A549 (cell line): ENCODE measurements at regions not wholly inside any gene's neighbourhood (a gene's known extent, or its start where the extent isn't known, plus 50 kb on each side); places are given as distances from the start of the nearest gene placed in this dataset.

ENCODE experiments used
- ATAC-seq, 2 experiments: fragments of 200-7000 bp in 1 of 2; fragments of >200 bp in 1 of 2; cut with Nextera tagmentation in 1 of 2; cut with Tn5 transposase in 1 of 2; 3 replicates each; pipeline versions ENCODE4 v1.8.0 to v1.9.1; 2018 to 2020; ENCODE audit warnings: mild to moderate bottlenecking in 1 of 2, moderate library complexity in 1 of 2
- CTCF ChIA-PET: fragments of 300-600 bp; sonication (Branson Sonifier 250); formaldehyde crosslinking; extraction: SDS; loops from one replicate; lab custom pipeline; 2021; ENCODE audit warnings: antibody characterized with exemption, inconsistent platforms; lab: Yijun Ruan, JAX
- POLR2A ChIA-PET: fragments of 350-600 bp; formaldehyde crosslinking; extraction: SDS; loops from one replicate; lab custom pipeline; 2021; ENCODE audit warnings: antibody characterized with exemption, inconsistent platforms; lab: Yijun Ruan, JAX
- DNase-seq, 2 experiments: peaks; one replicate each; pipeline versions ENCODE4 v3.0.0 to v3.0.0-alpha.2; 2011 to 2016; ENCODE audit warnings: low read depth in 1 of 2, low spot score in 1 of 2
- FAIRE-seq: peaks from 2 replicates; lab custom pipeline; 2011; peaks lifted over from hg19 to GRCh38; lab: Jason Lieb, UNC
- H3K27ac ChIP-seq, 2 experiments: fragments of >200 bp; sonication (Bioruptor Twin); formaldehyde crosslinking; 3 replicates each; pipeline ENCODE4 v1.5.1; 2016 to 2017
- H3K4me1 ChIP-seq: fragments of >200 bp; sonication (Bioruptor Twin); formaldehyde crosslinking; 3 replicates; pipeline ENCODE4 v1.6.1; 2016
- H3K4me2 ChIP-seq: fragments of >200 bp; sonication (Bioruptor Twin); formaldehyde crosslinking; 3 replicates; pipeline ENCODE4 v1.6.1; 2016
- H3K4me3 ChIP-seq: fragments of >200 bp; sonication (Bioruptor Twin); formaldehyde crosslinking; 3 replicates; pipeline ENCODE4 v1.5.1; 2016
- H3K9me3 ChIP-seq: fragments of >200 bp; sonication (Bioruptor Twin); formaldehyde crosslinking; 3 replicates; pipeline ENCODE4 v1.6.1; 2016
- CBX8 ChIP-seq: fragments of 200-600 bp; sonication (generic); IDR thresholded peaks from 2 replicates; pipeline ENCODE4 v1.6.1; 2016
- CEBPB ChIP-seq, 2 experiments: fragments of >200 bp in 1 of 2; sonication (Bioruptor Twin) in 1 of 2; formaldehyde crosslinking in 1 of 2; IDR thresholded peaks; 2 replicates each; pipeline ENCODE4 v1.6.1; 2012 to 2016
- CHD2 ChIP-seq: fragments of 150-350 bp; IDR thresholded peaks from 2 replicates; pipeline ENCODE4 v1.6.1; 2014; ENCODE audit warnings: low read length; ENCODE audit not compliant: partially characterized antibody
- CTCF ChIP-seq: fragments of >200 bp; sonication (Bioruptor Twin); formaldehyde crosslinking; IDR thresholded peaks from 3 replicates; pipeline ENCODE4 v1.5.1; 2016
- EHMT2 ChIP-seq: fragments of 200-600 bp; sonication (generic); IDR thresholded peaks from 2 replicates; pipeline ENCODE4 v1.6.1; 2016; ENCODE audit warnings: antibody characterized with exemption, low read depth, mild to moderate bottlenecking, moderate library complexity
- ELK1 ChIP-seq: fragments of 150-350 bp; IDR thresholded peaks from 2 replicates; pipeline ENCODE4 v1.6.1; 2014; ENCODE audit warnings: low read depth, mild to moderate bottlenecking, low read length
- EP300 ChIP-seq, 2 experiments: fragments of >200 bp; sonication (Bioruptor Twin); formaldehyde crosslinking; IDR thresholded peaks; 2 replicates in 1 of 2; 3 replicates in 1 of 2; pipeline ENCODE4 v1.6.1; 2016 to 2017
- ESRRA ChIP-seq: fragments of 150-350 bp; IDR thresholded peaks from 2 replicates; pipeline ENCODE4 v1.6.1; 2014; ENCODE audit warnings: mild to moderate bottlenecking, low read length, borderline replicate concordance
- FOSL2 ChIP-seq, 2 experiments: fragments of 450-650 bp in 1 of 2; fragments of >200 bp in 1 of 2; sonication (Bioruptor Twin) in 1 of 2; formaldehyde crosslinking; IDR thresholded peaks; 2 replicates each; pipeline versions ENCODE4 v1.5.0 to v1.6.1; 2016 to 2020; ENCODE audit warnings: mild to moderate bottlenecking in 1 of 2, moderate library complexity in 1 of 2
- HEYL ChIP-seq: fragments of 250-450 bp; sonication (Bioruptor Pico); IDR thresholded peaks from 2 replicates; pipeline ENCODE4 v1.8.0; 2021; ENCODE audit warnings: mild to moderate bottlenecking, moderate library complexity
- HOXA7 ChIP-seq: fragments of 250-450 bp; sonication (Bioruptor Pico); IDR thresholded peaks from 2 replicates; pipeline ENCODE4 v1.5.0; 2020; ENCODE audit warnings: mild to moderate bottlenecking, moderate library complexity
- HOXB5 ChIP-seq: fragments of 250-450 bp; sonication (Bioruptor Pico); IDR thresholded peaks from 2 replicates; pipeline ENCODE4 v1.5.0; 2020; ENCODE audit warnings: mild to moderate bottlenecking, moderate library complexity
- JUN ChIP-seq, 2 experiments: fragments of >200 bp; sonication (Bioruptor Twin); formaldehyde crosslinking; IDR thresholded peaks; 2 replicates in 1 of 2; 3 replicates in 1 of 2; pipeline ENCODE4 v1.6.1; 2016 to 2017
- KDM5A ChIP-seq: fragments of 200-600 bp; sonication (generic); IDR thresholded peaks from 2 replicates; pipeline ENCODE4 v1.6.1; 2016; ENCODE audit warnings: antibody characterized with exemption, mild to moderate bottlenecking
- MAZ ChIP-seq: fragments of 150-350 bp; IDR thresholded peaks from 2 replicates; pipeline ENCODE4 v1.6.1; 2014; ENCODE audit warnings: antibody characterized with exemption, low read depth, low read length, borderline replicate concordance
- MYC ChIP-seq: IDR thresholded peaks from 2 replicates; pipeline ENCODE4 v1.6.1; 2012; ENCODE audit warnings: mild to moderate bottlenecking, inconsistent platforms, low read length, improper control_type of control experiment, borderline replicate concordance
- NPAS2 ChIP-seq: fragments of 250-450 bp; sonication (Bioruptor Pico); IDR thresholded peaks from 2 replicates; pipeline ENCODE4 v1.8.0; 2022; ENCODE audit warnings: mild to moderate bottlenecking, moderate library complexity, borderline replicate concordance
- PBX3 ChIP-seq: IDR thresholded peaks from 2 replicates; pipeline ENCODE4 v1.6.1; 2012
- PHF8 ChIP-seq: fragments of 200-600 bp; sonication (generic); IDR thresholded peaks from 2 replicates; pipeline ENCODE4 v1.6.1; 2016; ENCODE audit warnings: low read depth, mild to moderate bottlenecking, antibody characterized with exemption, moderate library complexity, borderline replicate concordance
- RAD21 ChIP-seq, 2 experiments: fragments of >200 bp in 1 of 2; sonication (Bioruptor Twin) in 1 of 2; formaldehyde crosslinking in 1 of 2; IDR thresholded peaks in 1 of 2; conservative IDR thresholded peaks in 1 of 2; 2 replicates in 1 of 2; 3 replicates in 1 of 2; pipeline ENCODE4 v1.6.1; 2012 to 2018; ENCODE audit warnings: inconsistent platforms in 1 of 2
- RARB ChIP-seq: fragments of 250-450 bp; sonication (Bioruptor Pico); IDR thresholded peaks from 2 replicates; pipeline ENCODE4 v1.8.0; 2021; ENCODE audit warnings: mild to moderate bottlenecking, moderate library complexity
- RCOR1 ChIP-seq: fragments of 150-350 bp; IDR thresholded peaks from 2 replicates; pipeline ENCODE4 v1.6.1; 2014; ENCODE audit warnings: antibody characterized with exemption, low read length, low read depth
- RFX5 ChIP-seq: fragments of 450-650 bp; IDR thresholded peaks from 2 replicates; pipeline ENCODE4 v1.7.1; 2014; ENCODE audit warnings: antibody characterized with exemption, mild to moderate bottlenecking, moderate library complexity
- SREBF2 ChIP-seq: fragments of 450-650 bp; IDR thresholded peaks from 2 replicates; pipeline ENCODE4 v1.6.1; 2014; ENCODE audit warnings: mild to moderate bottlenecking, moderate library complexity
- TFCP2L1 ChIP-seq: fragments of 250-450 bp; sonication (Bioruptor Pico); IDR thresholded peaks from 2 replicates; pipeline ENCODE4 v1.5.0; 2021; ENCODE audit warnings: mild to moderate bottlenecking
- ZNF302 ChIP-seq: fragments of 250-450 bp; sonication (Bioruptor Pico); IDR thresholded peaks from 2 replicates; pipeline ENCODE4 v1.9.0; 2021; ENCODE audit warnings: inconsistent platforms, mild to moderate bottlenecking, moderate library complexity
- ZSCAN20 ChIP-seq: fragments of 250-450 bp; sonication (Bioruptor Pico); IDR thresholded peaks from 2 replicates; pipeline ENCODE4 v1.8.0; 2022; ENCODE audit warnings: mild to moderate bottlenecking, moderate library complexity
- WGBS: methylation state at CpG from one replicate; pipeline ENCODE4 v1.1.6; 2017; ENCODE audit errors: missing lambda C conversion rate; 5-methylcytosine and 5-hydroxymethylcytosine counted together
- TF ChIP-seq, protein P1 (sequence below): IDR thresholded peaks from 2 replicates; pipeline ENCODE4 v1.6.1; 2012; ENCODE audit warnings: low read depth, borderline replicate concordance
- TF ChIP-seq, protein P2 (sequence below): IDR thresholded peaks from 2 replicates; pipeline ENCODE4 v1.6.1; 2012

GRCh38 chr17:5942687-5943086, 127.5 kb upstream of the WSCD1 start:
- no peak overlapping the region for H3K4me3 ChIP-seq
- CTCF ChIA-PET: interaction anchor here (0.9 to 1.8 kb wide), 2 partner anchors 15 to 127 kb away, joined by 4 read pairs; no protein-coding TSS in a partner anchor
- H3K4me1 ChIP-seq: no peaks in the 10 kb centered on the region
- H3K27ac ChIP-seq: no peak overlapping the region
- H3K9me3 ChIP-seq: 0 out of 3 replicates have a peak, but pooled peaks cover 2% of the 10 kb centered on the region
- FAIRE-seq (no peak), ATAC-seq (no peak), DNase-seq (no peak)
- TF ChIP-seq CEBPB (IDR thresholded peaks at IDR 0.05) (no peak), CHD2 (no peak), ZSCAN20 (no peak), KDM5A (no peak), RCOR1 (no peak), RARB (CRISPR knock-in tag) (no peak), HOXB5 (no peak), PHF8 (no peak), ESRRA (no peak), NPAS2 (CRISPR knock-in tag) (no peak), HEYL (no peak), ZNF302 (CRISPR knock-in tag) (no peak), SREBF2 (no peak), EP300 (IDR thresholded peaks at IDR 0.05) (no peak)
- TF ChIP-seq, protein P1, sequence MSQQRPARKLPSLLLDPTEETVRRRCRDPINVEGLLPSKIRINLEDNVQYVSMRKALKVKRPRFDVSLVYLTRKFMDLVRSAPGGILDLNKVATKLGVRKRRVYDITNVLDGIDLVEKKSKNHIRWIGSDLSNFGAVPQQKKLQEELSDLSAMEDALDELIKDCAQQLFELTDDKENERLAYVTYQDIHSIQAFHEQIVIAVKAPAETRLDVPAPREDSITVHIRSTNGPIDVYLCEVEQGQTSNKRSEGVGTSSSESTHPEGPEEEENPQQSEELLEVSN: no peak
- TF ChIP-seq, protein P2, sequence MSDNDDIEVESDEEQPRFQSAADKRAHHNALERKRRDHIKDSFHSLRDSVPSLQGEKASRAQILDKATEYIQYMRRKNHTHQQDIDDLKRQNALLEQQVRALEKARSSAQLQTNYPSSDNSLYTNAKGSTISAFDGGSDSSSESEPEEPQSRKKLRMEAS: no peak
- no peak overlapping the region for H3K4me2 ChIP-seq
- 20% methylated on average over 7 of the region's 7 CpGs for WGBS
- POLR2A ChIA-PET: no interaction called here

DNA sequence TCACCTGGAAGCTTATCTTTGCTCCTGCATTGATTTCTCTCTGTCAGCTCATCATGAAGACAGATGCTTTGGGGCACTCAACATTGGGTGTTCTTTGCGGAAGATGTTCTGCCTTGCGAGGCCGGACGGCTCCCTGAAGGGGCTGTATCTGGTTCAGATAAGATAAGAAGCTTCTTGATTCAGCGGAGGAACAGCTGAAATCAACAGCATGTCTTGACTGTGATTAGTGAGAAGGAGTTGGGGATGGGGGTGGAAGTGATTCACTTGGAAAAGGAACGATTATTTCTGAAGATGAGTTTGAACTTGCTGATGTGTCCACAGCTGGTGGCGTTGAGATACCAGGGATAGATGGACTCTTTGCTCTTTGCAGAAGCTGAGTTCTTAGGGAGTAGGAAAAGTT, 126.9 kb upstream of the WSCD1 start:
- no peak for ATAC-seq

More for the DNA sequence above, 126.9 kb upstream of the WSCD1 start:
- Histone ChIP-seq H3K4me3 (no peak overlapping the region), H3K27ac (no peak overlapping the region), H3K4me1 (no peaks in the 10 kb centered on the region), H3K4me2 (no peak overlapping the region), H3K9me3 (0 out of 3 replicates have a peak, but pooled peaks cover 2% of the 10 kb centered on the region)
- WGBS: 53% methylated on average over 7 of the region's 7 CpGs
- no peak for FAIRE-seq
- CTCF ChIA-PET: interaction anchor here (1.4 to 1.8 kb wide), 2 partner anchors 29 to 350 kb away, joined by 3 to 4 read pairs; no protein-coding TSS in a partner anchor
- TF ChIP-seq MAZ: no peak
- TF ChIP-seq CTCF: no peak
- TF ChIP-seq RARB (CRISPR knock-in tag): no peak
- TF ChIP-seq EHMT2: no peak
- TF ChIP-seq RAD21 (conservative IDR thresholded peaks at IDR 0.05 in 1 of 2, IDR thresholded peaks at IDR 0.05 in 1 of 2): no peak
- no peak for TF ChIP-seq FOSL2 (IDR thresholded peaks at IDR 0.05)
- TF ChIP-seq FOSL2 (CRISPR knock-in tag; IDR thresholded peaks at IDR 0.05): no peak
- TF ChIP-seq RCOR1: no peak
- no peak for TF ChIP-seq RFX5
- no peak for TF ChIP-seq MYC
- TF ChIP-seq SREBF2: no peak
- TF ChIP-seq PBX3: no peak
- TF ChIP-seq, protein P1: no peak
- TF ChIP-seq JUN (IDR thresholded peaks at IDR 0.05): no peak
- no peak for TF ChIP-seq TFCP2L1 (CRISPR knock-in tag)
- no peak for TF ChIP-seq ELK1
- TF ChIP-seq HOXA7 (CRISPR knock-in tag): no peak
- TF ChIP-seq CBX8: no peak
- DNase-seq: no peak
- POLR2A ChIA-PET: no interaction called here
